Transverse colon (tissue), 4 donors: ENCODE measurements at regions not wholly inside any gene's neighbourhood (a gene's known extent, or its start where the extent isn't known, plus 50 kb on each side); places are given as distances from the start of the nearest gene placed in this dataset.

Source experiments
- CTCF ChIP-seq, 5 experiments: fragments of 200-600 bp in 3 of 5; fragments of 450-650 bp in 2 of 5; sonication (generic) in 3 of 5; IDR thresholded peaks; 1 replicate in 2 of 5; 2 replicates in 3 of 5; pipeline ENCODE4 v1.5.1; 2016 to 2017; ENCODE audit warnings: antibody characterized with exemption in 5 of 5, inconsistent platforms in 3 of 5, mild to moderate bottlenecking in 2 of 5, moderate library complexity in 1 of 5
- EP300 ChIP-seq: sonication (generic); formaldehyde crosslinking; IDR thresholded peaks from one replicate; pipeline ENCODE4 v1.6.1; 2017; ENCODE audit warnings: antibody characterized with exemption, low read depth
- POLR2A ChIP-seq: fragments of 450-650 bp; IDR thresholded peaks from one replicate; pipeline ENCODE4 v1.6.1; 2016; ENCODE audit warnings: antibody characterized with exemption, mild to moderate bottlenecking, moderate library complexity
- POLR2AphosphoS5 ChIP-seq, 3 donors: sonication (generic); formaldehyde crosslinking; IDR thresholded peaks; one replicate each; pipeline ENCODE4 v1.6.1; 2016; ENCODE audit warnings: antibody characterized with exemption in 3 of 3

DNA sequence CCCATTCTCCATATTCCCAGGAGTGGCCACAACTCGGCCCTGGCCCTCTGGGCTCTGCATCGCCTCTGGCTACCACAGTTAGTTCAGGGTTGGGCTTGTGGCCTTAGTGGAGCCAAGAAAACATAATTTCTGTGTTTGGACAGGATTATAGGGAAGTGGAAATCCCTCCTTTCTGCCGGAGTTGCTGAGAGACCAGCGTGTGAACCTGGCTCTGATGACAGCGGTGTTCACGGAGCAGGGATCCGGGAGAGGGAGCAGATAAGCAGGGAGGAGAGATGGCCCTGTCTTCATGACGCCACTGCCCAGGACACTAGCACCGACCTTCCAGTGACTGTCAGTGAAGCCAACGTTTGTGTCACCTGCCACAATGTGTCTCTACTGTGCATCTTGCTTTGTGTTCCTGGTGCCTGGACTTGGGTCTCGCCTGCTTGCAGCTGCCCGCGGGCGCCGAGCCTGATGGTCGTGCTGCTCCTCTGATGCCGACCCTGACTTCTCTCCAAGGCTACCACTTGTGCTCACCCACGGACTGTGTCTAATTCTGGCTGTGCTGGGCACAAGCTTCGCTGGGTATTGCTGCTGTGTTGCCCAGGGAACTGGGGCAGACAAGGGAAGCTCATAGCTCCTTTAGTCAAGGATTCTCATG is 67.0 kb upstream of the VIPR2 start:
- TF ChIP-seq CTCF (IDR thresholded peaks at IDR 0.05), result no peak
- no peak for TF ChIP-seq POLR2A
- TF ChIP-seq POLR2AphosphoS5 (IDR thresholded peaks at IDR 0.05), result no peak
- TF ChIP-seq EP300, result no peak
